RWPE2 (cell line): ENCODE measurements at regions not wholly inside any gene's neighbourhood (a gene's known extent, or its start where the extent isn't known, plus 50 kb on each side); places are given as distances from the start of the nearest gene placed in this dataset.

Experiments used
- ATAC-seq: fragments of 200-7000 bp; cut with Tn5 transposase; 3 replicates; pipeline ENCODE4 v1.9.1; 2021; ENCODE audit warnings: low read depth
- DNase-seq: peaks from one replicate; pipeline ENCODE4 v3.0.0-alpha.2; 2020; ENCODE audit warnings: low spot score
- H3K27ac ChIP-seq: fragments of 450-650 bp; 2 replicates; pipeline ENCODE4 v1.5.1; 2017; ENCODE audit warnings: mild to moderate bottlenecking; ENCODE audit not compliant: poor library complexity, severe bottlenecking
- H3K27me3 ChIP-seq: fragments of 250-450 bp; sonication (Bioruptor Pico); 2 replicates; pipeline ENCODE4 v1.5.1; 2021; ENCODE audit warnings: mild to moderate bottlenecking, moderate library complexity; ENCODE audit not compliant: insufficient read depth, poor library complexity, severe bottlenecking
- H3K36me3 ChIP-seq: fragments of 250-450 bp; sonication (Bioruptor Pico); 2 replicates; pipeline ENCODE4 v1.5.1; 2020; ENCODE audit warnings: low read depth, mild to moderate bottlenecking, moderate library complexity
- H3K4me1 ChIP-seq: fragments of 250-450 bp; sonication (Bioruptor Pico); 2 replicates; pipeline ENCODE4 v1.5.1; 2021; ENCODE audit warnings: mild to moderate bottlenecking, moderate library complexity; ENCODE audit not compliant: insufficient read depth, poor library complexity, severe bottlenecking
- H3K4me3 ChIP-seq: fragments of 250-450 bp; sonication (Bioruptor Pico); 2 replicates; pipeline ENCODE4 v1.5.1; 2021; ENCODE audit warnings: mild to moderate bottlenecking, moderate library complexity; ENCODE audit not compliant: severe bottlenecking
- H3K9me3 ChIP-seq: fragments of 250-450 bp; sonication (Bioruptor Pico); 2 replicates; pipeline ENCODE4 v1.5.1; 2021; ENCODE audit warnings: mild to moderate bottlenecking, moderate library complexity; ENCODE audit not compliant: severe bottlenecking
- TF ChIP-seq, protein P1 (sequence below): fragments of 450-650 bp; IDR thresholded peaks from one replicate; pipeline ENCODE4 v1.5.1; 2017; ENCODE audit warnings: mild to moderate bottlenecking, moderate library complexity; ENCODE audit not compliant: poor library complexity, severe bottlenecking

DNA sequence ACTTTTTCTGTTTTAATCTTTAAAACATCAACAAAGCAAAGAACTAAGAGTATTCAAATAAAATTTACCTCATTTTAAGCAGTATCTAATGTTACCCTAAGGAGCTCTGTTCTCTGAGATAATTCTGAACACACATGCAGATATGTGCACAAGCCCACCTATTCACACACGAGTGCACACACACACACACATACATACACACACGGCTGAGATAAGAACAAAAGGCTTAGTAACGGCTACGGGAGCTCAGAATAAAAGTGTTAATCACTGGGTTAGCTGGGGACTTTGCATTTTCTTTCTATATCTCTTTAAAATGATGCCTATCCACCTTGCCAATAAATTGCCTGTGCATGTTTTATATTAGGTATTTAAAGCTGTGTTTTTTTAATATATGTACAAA lies 1096.3 kb downstream of the GALC start:
- no peak for ATAC-seq
- no peaks in the 10 kb centered on the region for H3K4me1 ChIP-seq

GRCh38 chr14:86892152-86892956 lies 1100.6 kb downstream of the GALC start:
- ATAC-seq: no peak
- TF ChIP-seq, protein P1, sequence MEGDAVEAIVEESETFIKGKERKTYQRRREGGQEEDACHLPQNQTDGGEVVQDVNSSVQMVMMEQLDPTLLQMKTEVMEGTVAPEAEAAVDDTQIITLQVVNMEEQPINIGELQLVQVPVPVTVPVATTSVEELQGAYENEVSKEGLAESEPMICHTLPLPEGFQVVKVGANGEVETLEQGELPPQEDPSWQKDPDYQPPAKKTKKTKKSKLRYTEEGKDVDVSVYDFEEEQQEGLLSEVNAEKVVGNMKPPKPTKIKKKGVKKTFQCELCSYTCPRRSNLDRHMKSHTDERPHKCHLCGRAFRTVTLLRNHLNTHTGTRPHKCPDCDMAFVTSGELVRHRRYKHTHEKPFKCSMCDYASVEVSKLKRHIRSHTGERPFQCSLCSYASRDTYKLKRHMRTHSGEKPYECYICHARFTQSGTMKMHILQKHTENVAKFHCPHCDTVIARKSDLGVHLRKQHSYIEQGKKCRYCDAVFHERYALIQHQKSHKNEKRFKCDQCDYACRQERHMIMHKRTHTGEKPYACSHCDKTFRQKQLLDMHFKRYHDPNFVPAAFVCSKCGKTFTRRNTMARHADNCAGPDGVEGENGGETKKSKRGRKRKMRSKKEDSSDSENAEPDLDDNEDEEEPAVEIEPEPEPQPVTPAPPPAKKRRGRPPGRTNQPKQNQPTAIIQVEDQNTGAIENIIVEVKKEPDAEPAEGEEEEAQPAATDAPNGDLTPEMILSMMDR: no peak
- Histone ChIP-seq H3K9me3 (no peaks in the 10 kb centered on the region), H3K4me1 (no peaks in the 10 kb centered on the region), H3K4me3 (no peak overlapping the region), H3K27me3 (peaks cover 12% of the 10 kb centered on the region), H3K27ac (no peak overlapping the region), H3K36me3 (no peaks in the 10 kb centered on the region)
- no peak for DNase-seq

More for the DNA sequence above, 1096.3 kb downstream of the GALC start:
- H3K4me3 ChIP-seq: no peak overlapping the region
- peaks cover 12% of the 10 kb centered on the region for H3K27me3 ChIP-seq
- H3K9me3 ChIP-seq: no peaks in the 10 kb centered on the region
- TF ChIP-seq, protein P1: no peak
- H3K36me3 ChIP-seq: no peaks in the 10 kb centered on the region
- no peak for DNase-seq
- no peak overlapping the region for H3K27ac ChIP-seq

- TF ChIP-seq, protein P1: no peak
- Histone ChIP-seq H3K36me3 (no peaks in the 10 kb centered on the region), H3K27me3 (no peaks in the 10 kb centered on the region), H3K27ac (no peak overlapping the region), H3K9me3 (no peaks in the 10 kb centered on the region), H3K4me1 (no peaks in the 10 kb centered on the region), H3K4me3 (no peak overlapping the region)
- ATAC-seq (no peak), DNase-seq (no peak)
Measured at GRCh38 chr14:86885280-86885679, 1107.7 kb downstream of the GALC start.

DNA sequence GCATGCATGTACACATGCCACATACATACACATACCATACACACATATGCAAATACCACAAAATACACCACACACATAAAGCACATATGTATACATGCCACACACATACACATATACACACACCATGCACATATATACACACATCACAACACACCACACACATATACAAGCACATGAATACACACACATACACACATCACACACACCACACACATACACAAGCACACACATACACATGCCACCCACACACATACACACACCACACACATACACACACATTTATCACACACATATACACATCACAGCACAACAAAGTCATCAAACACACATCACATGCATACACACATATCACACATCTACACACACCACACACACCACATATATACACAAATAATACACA lies 1108.5 kb downstream of the GALC start:
- Histone ChIP-seq H3K27ac (no peak overlapping the region), H3K9me3 (no peaks in the 10 kb centered on the region), H3K4me1 (no peaks in the 10 kb centered on the region), H3K36me3 (no peaks in the 10 kb centered on the region), H3K27me3 (no peaks in the 10 kb centered on the region), H3K4me3 (no peak overlapping the region)
- TF ChIP-seq, protein P1: no peak
- DNase-seq (no peak), ATAC-seq (no peak)

GRCh38 chr14:86882818-86883217 lies 1110.2 kb downstream of the GALC start:
- Histone ChIP-seq H3K4me3 (no peak overlapping the region), H3K36me3 (no peaks in the 10 kb centered on the region), H3K4me1 (no peaks in the 10 kb centered on the region), H3K27me3 (no peaks in the 10 kb centered on the region), H3K9me3 (no peaks in the 10 kb centered on the region), H3K27ac (no peak overlapping the region)
- DNase-seq: no peak
- ATAC-seq: no peak
- TF ChIP-seq, protein P1: no peak
